ENCODE measurements at regions not wholly inside any gene's neighbourhood (a gene's known extent, or its start where the extent isn't known, plus 50 kb on each side); places are given as distances from the start of the nearest gene placed in this dataset.

- no peaks in the 10 kb centered on the region for H4K20me1 ChIP-seq (ENCODE audit: insufficient read depth)
- no peak overlapping the region for H2AFZ ChIP-seq
- no peaks in the 10 kb centered on the region for H3K79me2 ChIP-seq (ENCODE audit: insufficient read depth)
- H3K9me3 ChIP-seq (ENCODE audit: low read depth): no peaks in the 10 kb centered on the region
- TF ChIP-seq EZH2 (IDR thresholded peaks at IDR 0.05; ENCODE audit: insufficient read depth, poor library complexity, severe bottlenecking) (no peak), EZH2phosphoT487 (IDR thresholded peaks at IDR 0.05; ENCODE audit: insufficient read depth, low read depth) (no peak)
- no peaks in the 10 kb centered on the region for H3K27me3 ChIP-seq (replicated peaks; ENCODE audit: insufficient read depth)
- no peaks in the 10 kb centered on the region for H3F3A ChIP-seq (ENCODE audit: insufficient read depth)
- H3K27ac ChIP-seq: no peak overlapping the region
- no peak overlapping the region for H3K9ac ChIP-seq
- in situ Hi-C loops (cut with MboI): no loop called here
- 46 to 47% methylated on average over 3 of the region's 3 CpGs for WGBS, 2 experiments (ENCODE audit: low coverage in 1 of 2, low lambda C conversion rate in 2 of 2, missing lambda C conversion rate in 2 of 2)
- H3K36me3 ChIP-seq (ENCODE audit: low read depth): no peaks in the 10 kb centered on the region
- H3K4me1 ChIP-seq (ENCODE audit: insufficient read depth): no peaks in the 10 kb centered on the region
- H3K4me3 ChIP-seq: no peak overlapping the region
- no peak overlapping the region for H3K4me2 ChIP-seq (ENCODE audit: unreplicated experiment)
- no peaks in the 10 kb centered on the region for H3K9me2 ChIP-seq (ENCODE audit: insufficient read depth)
- no peak for DNase-seq
These were observed 73.7 kb upstream of the DBX2 start for GRCh38 chr12:45124485-45125155.

- no peak overlapping the region for H3K4me3 ChIP-seq
- in situ Hi-C loops (cut with MboI): no loop called here
- no peaks in the 10 kb centered on the region for H3K4me1 ChIP-seq (ENCODE audit: insufficient read depth)
These were observed 75.1 kb upstream of the DBX2 start for GRCh38 chr12:45125997-45126396.

GRCh38 chr12:45128637-45129036 is 77.7 kb upstream of the DBX2 start:
- Histone ChIP-seq H3K27ac (no peak overlapping the region), H3K4me3 (no peak overlapping the region), H3K9me2 (ENCODE audit: insufficient read depth) (no peaks in the 10 kb centered on the region), H3F3A (ENCODE audit: insufficient read depth) (no peaks in the 10 kb centered on the region), H3K36me3 (ENCODE audit: low read depth) (no peaks in the 10 kb centered on the region), H3K4me2 (ENCODE audit: unreplicated experiment) (no peak overlapping the region), H3K9me3 (ENCODE audit: low read depth) (no peaks in the 10 kb centered on the region), H3K27me3 (replicated peaks; ENCODE audit: insufficient read depth) (no peaks in the 10 kb centered on the region), H2AFZ (no peak overlapping the region), H4K20me1 (ENCODE audit: insufficient read depth) (no peaks in the 10 kb centered on the region), H3K9ac (no peak overlapping the region), H3K79me2 (ENCODE audit: insufficient read depth) (no peaks in the 10 kb centered on the region), H3K4me1 (ENCODE audit: insufficient read depth) (no peaks in the 10 kb centered on the region)
- WGBS, 2 experiments (ENCODE audit: low coverage in 1 of 2, low lambda C conversion rate in 2 of 2, missing lambda C conversion rate in 2 of 2): 79 to 88% methylated on average over 1 of the region's 1 CpG
- DNase-seq: no peak
- TF ChIP-seq EZH2 (IDR thresholded peaks at IDR 0.05; ENCODE audit: insufficient read depth, poor library complexity, severe bottlenecking) (no peak), EZH2phosphoT487 (IDR thresholded peaks at IDR 0.05; ENCODE audit: insufficient read depth, low read depth) (no peak)
- in situ Hi-C loops (cut with MboI): no loop called here

More at GRCh38 chr12:45125997-45126396, 75.1 kb upstream of the DBX2 start:
- 50 to 57% methylated on average over 2 of the region's 2 CpGs for WGBS, 2 experiments (ENCODE audit: low coverage in 1 of 2, low lambda C conversion rate in 2 of 2, missing lambda C conversion rate in 2 of 2)
- Histone ChIP-seq H3K9me2 (ENCODE audit: insufficient read depth) (no peaks in the 10 kb centered on the region), H3K9ac (no peak overlapping the region), H3K9me3 (ENCODE audit: low read depth) (no peaks in the 10 kb centered on the region), H2AFZ (no peak overlapping the region), H4K20me1 (ENCODE audit: insufficient read depth) (no peaks in the 10 kb centered on the region), H3K27ac (no peak overlapping the region), H3K27me3 (replicated peaks; ENCODE audit: insufficient read depth) (no peaks in the 10 kb centered on the region), H3K79me2 (ENCODE audit: insufficient read depth) (no peaks in the 10 kb centered on the region), H3F3A (ENCODE audit: insufficient read depth) (no peaks in the 10 kb centered on the region), H3K4me2 (ENCODE audit: unreplicated experiment) (no peak overlapping the region), H3K36me3 (ENCODE audit: low read depth) (no peaks in the 10 kb centered on the region)
- DNase-seq: no peak
- TF ChIP-seq EZH2 (IDR thresholded peaks at IDR 0.05; ENCODE audit: insufficient read depth, poor library complexity, severe bottlenecking): no peak
- no peak for TF ChIP-seq EZH2phosphoT487 (IDR thresholded peaks at IDR 0.05; ENCODE audit: insufficient read depth, low read depth)

GRCh38 chr12:45130881-45131281 is 80.0 kb upstream of the DBX2 start:
- TF ChIP-seq EZH2phosphoT487 (IDR thresholded peaks at IDR 0.05; ENCODE audit: insufficient read depth, low read depth) (no peak), EZH2 (IDR thresholded peaks at IDR 0.05; ENCODE audit: insufficient read depth, poor library complexity, severe bottlenecking) (no peak)
- no peaks in the 10 kb centered on the region for H3K4me1 ChIP-seq (ENCODE audit: insufficient read depth)
- DNase-seq: peak; percentile 67
- no peaks in the 10 kb centered on the region for H4K20me1 ChIP-seq (ENCODE audit: insufficient read depth)
- no peaks in the 10 kb centered on the region for H3K9me3 ChIP-seq (ENCODE audit: low read depth)
- H3K79me2 ChIP-seq (ENCODE audit: insufficient read depth): no peaks in the 10 kb centered on the region
- 0 to 2% methylated on average over 3 of the region's 3 CpGs for WGBS, 2 experiments (ENCODE audit: low coverage in 1 of 2, low lambda C conversion rate in 2 of 2, missing lambda C conversion rate in 2 of 2)
- H3K9me2 ChIP-seq (ENCODE audit: insufficient read depth): no peaks in the 10 kb centered on the region
- in situ Hi-C loops (cut with MboI): no loop called here
- no peaks in the 10 kb centered on the region for H3F3A ChIP-seq (ENCODE audit: insufficient read depth)
- H3K27ac ChIP-seq: no peak overlapping the region
- no peak overlapping the region for H3K4me3 ChIP-seq
- H3K9ac ChIP-seq: no peak overlapping the region
- peaks cover 7% of the 10 kb centered on the region for H3K27me3 ChIP-seq (replicated peaks; ENCODE audit: insufficient read depth)
- H2AFZ ChIP-seq: no peak overlapping the region
- H3K36me3 ChIP-seq (ENCODE audit: low read depth): no peaks in the 10 kb centered on the region
- H3K4me2 ChIP-seq (ENCODE audit: unreplicated experiment): no peak overlapping the region

GRCh38 chr12:45131506-45131905 is 80.6 kb upstream of the DBX2 start:
- H3K27ac ChIP-seq: no peak overlapping the region
- no peak for DNase-seq
- no peak overlapping the region for H3K9ac ChIP-seq
- no peak overlapping the region for H3K4me3 ChIP-seq
- no peaks in the 10 kb centered on the region for H3K9me3 ChIP-seq (ENCODE audit: low read depth)
- H3K9me2 ChIP-seq (ENCODE audit: insufficient read depth): no peaks in the 10 kb centered on the region
- H3K27me3 ChIP-seq (replicated peaks; ENCODE audit: insufficient read depth): peaks cover 7% of the 10 kb centered on the region
- in situ Hi-C loops (cut with MboI): no loop called here
- no peaks in the 10 kb centered on the region for H4K20me1 ChIP-seq (ENCODE audit: insufficient read depth)
- H3K79me2 ChIP-seq (ENCODE audit: insufficient read depth): no peaks in the 10 kb centered on the region
- H3K4me1 ChIP-seq (ENCODE audit: insufficient read depth): no peaks in the 10 kb centered on the region
- H2AFZ ChIP-seq: no peak overlapping the region
- H3K4me2 ChIP-seq (ENCODE audit: unreplicated experiment): no peak overlapping the region
- H3K36me3 ChIP-seq (ENCODE audit: low read depth): no peaks in the 10 kb centered on the region
- no peaks in the 10 kb centered on the region for H3F3A ChIP-seq (ENCODE audit: insufficient read depth)
- TF ChIP-seq EZH2phosphoT487 (IDR thresholded peaks at IDR 0.05; ENCODE audit: insufficient read depth, low read depth): no peak
- no peak for TF ChIP-seq EZH2 (IDR thresholded peaks at IDR 0.05; ENCODE audit: insufficient read depth, poor library complexity, severe bottlenecking)
